ENCODE measurements at regions not wholly inside any gene's neighbourhood (a gene's known extent, or its start where the extent isn't known, plus 50 kb on each side); places are given as distances from the start of the nearest gene placed in this dataset.
"Not testable (repeated sequence)": the region's sequence is repeated elsewhere in the genome, so short reads cannot be mapped to it uniquely, and the experiment has no call there.

DNA sequence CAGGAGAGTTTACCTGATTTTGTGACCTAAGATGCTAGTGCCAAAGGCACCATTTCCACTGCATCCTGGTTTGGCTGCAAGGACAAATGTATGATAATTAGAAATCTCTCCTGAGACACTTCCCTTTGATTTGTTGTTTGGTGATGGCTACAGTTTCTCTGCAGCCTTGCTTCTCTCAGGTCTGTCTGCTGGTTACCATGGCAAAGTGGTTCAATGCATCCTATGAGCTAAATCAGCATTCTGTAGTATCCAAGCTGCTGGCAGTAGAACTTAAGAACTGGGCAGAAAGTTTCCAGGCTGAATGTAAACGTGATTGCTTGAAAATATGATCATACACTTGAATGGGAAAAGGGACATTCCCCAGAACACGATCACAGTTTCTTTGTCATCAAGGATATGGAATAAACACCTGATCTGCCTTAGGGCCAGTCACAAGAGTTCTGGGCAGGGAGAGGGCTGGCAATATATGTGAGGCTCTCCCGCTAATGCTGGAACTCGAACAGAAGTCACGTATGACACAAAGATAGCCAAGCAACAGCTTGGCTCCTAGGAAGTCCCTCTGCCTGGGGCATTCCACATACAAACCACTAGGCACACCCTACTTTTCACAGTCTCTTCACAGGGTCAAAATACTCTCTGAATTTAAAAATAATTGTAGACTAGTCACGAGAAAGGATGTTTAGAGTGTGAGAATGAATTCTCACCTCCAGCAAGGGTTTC lies 138.1 kb upstream of the GRAMD2B start:
- no peak overlapping the region for H3K4me3 ChIP-seq (ENCODE audit: control insufficient read depth, low read depth, low read length)
- DNase-seq (ENCODE audit: low read depth), result no peak
- TF ChIP-seq, protein P1, sequence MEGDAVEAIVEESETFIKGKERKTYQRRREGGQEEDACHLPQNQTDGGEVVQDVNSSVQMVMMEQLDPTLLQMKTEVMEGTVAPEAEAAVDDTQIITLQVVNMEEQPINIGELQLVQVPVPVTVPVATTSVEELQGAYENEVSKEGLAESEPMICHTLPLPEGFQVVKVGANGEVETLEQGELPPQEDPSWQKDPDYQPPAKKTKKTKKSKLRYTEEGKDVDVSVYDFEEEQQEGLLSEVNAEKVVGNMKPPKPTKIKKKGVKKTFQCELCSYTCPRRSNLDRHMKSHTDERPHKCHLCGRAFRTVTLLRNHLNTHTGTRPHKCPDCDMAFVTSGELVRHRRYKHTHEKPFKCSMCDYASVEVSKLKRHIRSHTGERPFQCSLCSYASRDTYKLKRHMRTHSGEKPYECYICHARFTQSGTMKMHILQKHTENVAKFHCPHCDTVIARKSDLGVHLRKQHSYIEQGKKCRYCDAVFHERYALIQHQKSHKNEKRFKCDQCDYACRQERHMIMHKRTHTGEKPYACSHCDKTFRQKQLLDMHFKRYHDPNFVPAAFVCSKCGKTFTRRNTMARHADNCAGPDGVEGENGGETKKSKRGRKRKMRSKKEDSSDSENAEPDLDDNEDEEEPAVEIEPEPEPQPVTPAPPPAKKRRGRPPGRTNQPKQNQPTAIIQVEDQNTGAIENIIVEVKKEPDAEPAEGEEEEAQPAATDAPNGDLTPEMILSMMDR (conservative IDR thresholded peaks at IDR 0.05; ENCODE audit: control insufficient read depth, insufficient read depth, low read depth, low read length), result no peak

DNA sequence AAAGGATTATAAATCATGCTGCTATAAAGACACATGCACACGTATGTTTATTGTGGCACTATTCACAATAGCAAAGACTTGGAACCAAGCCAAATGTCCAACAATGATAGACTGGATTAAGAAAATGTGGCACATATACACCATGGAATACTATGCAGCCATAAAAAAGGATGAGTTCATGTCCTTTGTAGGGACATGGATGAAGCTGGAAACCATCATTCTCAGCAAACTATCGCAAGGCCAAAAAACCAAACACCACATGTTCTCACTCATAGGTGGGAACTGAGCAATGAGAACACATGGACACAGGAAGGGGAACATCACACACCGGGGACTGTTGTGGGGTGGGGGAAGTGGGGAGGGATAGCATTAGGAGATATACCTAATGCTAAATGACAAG lies 127.1 kb upstream of the GRAMD2B start:
- DNase-seq (ENCODE audit: low read depth), result not testable (repeated sequence)

DNA sequence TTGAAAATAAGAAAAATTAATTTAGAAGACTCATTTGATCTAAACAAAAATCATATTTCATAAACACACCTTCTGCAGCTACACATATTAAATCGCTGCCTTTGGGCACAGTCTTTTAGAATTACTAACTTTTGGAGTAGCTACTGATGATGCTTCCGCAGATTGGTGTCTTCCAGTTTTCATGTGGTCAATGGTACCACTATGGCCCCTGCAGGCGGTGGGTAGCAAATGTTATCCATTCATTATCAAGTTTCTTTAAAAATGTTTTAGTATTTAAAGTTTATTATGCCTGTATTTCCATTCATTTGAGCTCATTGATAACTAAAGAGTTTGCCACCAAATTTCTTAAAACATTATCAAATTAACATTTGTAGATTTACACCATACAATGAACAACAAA lies 122.9 kb upstream of the GRAMD2B start:
- TF ChIP-seq, protein P1 (conservative IDR thresholded peaks at IDR 0.05; ENCODE audit: control insufficient read depth, insufficient read depth, low read depth, low read length), result peak; percentile 11
- no peak overlapping the region for H3K4me3 ChIP-seq (ENCODE audit: control insufficient read depth, low read depth, low read length)
- DNase-seq (ENCODE audit: low read depth), result peak; percentile 4

More for the DNA sequence above, 127.1 kb upstream of the GRAMD2B start:
- not testable (repeated sequence) for H3K4me3 ChIP-seq (ENCODE audit: control insufficient read depth, low read depth, low read length)

DNA sequence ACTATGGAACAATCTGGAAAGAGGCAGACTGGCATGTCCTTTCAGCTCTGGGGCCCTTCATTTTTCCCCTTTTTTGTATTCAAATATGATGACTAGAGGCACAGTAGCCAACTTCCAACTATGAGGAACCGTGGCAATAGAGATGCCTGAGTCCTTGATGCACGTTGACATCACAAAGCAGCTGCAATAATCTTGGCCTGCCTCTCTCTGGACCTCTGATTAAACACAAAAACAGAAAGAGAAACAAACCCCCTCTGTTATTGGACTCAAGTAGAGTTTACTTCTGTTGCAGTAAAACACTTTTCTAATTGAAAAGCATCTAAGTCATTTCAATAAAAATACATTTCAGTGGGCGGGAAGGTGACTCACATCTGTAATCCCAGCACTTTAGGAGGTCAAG lies 122.2 kb upstream of the GRAMD2B start:
- TF ChIP-seq, protein P1 (conservative IDR thresholded peaks at IDR 0.05; ENCODE audit: control insufficient read depth, insufficient read depth, low read depth, low read length), result no peak
- no peak overlapping the region for H3K4me3 ChIP-seq (ENCODE audit: control insufficient read depth, low read depth, low read length)

DNA sequence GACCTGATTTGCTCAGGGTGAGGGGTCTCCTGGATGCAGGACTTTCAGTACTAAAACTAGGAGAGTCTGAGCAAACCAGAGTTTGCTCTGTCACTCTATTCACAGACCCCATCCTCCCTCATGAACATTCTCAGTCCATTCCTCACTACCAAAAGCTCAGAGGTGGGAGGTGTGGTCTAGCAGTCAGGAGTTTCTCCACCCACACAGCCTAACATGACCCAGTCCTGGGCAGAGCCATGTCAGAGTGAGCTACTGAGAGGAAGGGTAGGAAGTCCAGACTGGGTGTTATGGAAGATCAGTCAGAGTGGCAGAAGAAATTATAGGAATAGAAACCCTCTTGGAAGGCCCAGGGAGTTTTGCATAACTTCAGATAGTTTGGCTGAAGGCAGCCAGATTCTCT lies 113.3 kb upstream of the GRAMD2B start:
- TF ChIP-seq, protein P1 (conservative IDR thresholded peaks at IDR 0.05; ENCODE audit: control insufficient read depth, insufficient read depth, low read depth, low read length), result no peak
- no peak overlapping the region for H3K4me3 ChIP-seq (ENCODE audit: control insufficient read depth, low read depth, low read length)
- DNase-seq (ENCODE audit: low read depth), result peak; percentile 6

More for the DNA sequence above, 122.2 kb upstream of the GRAMD2B start:
- DNase-seq (ENCODE audit: low read depth), result peak; percentile 22

DNA sequence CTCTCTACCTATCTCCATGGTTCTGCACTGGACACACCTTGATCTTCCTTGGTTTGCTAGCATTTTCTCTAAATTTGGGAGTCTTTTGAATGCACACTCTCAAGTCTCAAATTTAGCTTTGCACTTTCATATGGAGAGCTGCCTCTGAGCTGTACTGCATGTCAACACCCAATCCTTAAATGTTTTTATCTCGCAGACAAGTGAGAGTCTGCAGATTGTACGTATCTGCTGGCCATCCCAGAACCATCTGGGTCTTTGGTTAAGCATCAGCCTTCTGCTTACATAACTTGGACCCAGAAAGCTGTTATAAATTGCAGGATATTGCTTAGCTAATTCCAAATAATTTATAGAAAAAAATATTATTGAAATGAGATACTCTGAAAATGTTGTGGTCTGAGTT lies 111.4 kb upstream of the GRAMD2B start:
- TF ChIP-seq, protein P1 (conservative IDR thresholded peaks at IDR 0.05; ENCODE audit: control insufficient read depth, insufficient read depth, low read depth, low read length), result no peak
- no peak overlapping the region for H3K4me3 ChIP-seq (ENCODE audit: control insufficient read depth, low read depth, low read length)
- DNase-seq (ENCODE audit: low read depth), result no peak

DNA sequence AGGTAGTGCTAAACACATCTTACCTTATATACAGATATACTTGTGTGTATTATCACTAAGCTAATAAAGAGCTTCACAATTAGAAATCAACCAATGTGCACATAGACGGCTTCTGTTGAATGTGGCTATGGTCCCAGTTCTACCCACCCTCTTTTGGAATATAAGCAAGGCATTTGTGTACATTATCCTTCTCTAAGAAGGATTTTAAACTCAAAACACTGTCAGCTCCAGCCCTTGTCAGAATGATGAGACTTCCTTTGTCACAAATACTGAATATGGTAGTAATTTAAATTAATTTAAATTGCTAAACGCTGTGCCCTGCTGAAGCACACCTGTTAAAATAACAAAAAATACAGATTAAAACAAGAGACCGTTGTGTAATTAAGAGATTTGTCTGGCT lies 107.9 kb upstream of the GRAMD2B start:
- no peak for DNase-seq (ENCODE audit: low read depth)
- TF ChIP-seq, protein P1 (conservative IDR thresholded peaks at IDR 0.05; ENCODE audit: control insufficient read depth, insufficient read depth, low read depth, low read length), result no peak

More for the DNA sequence above, 107.9 kb upstream of the GRAMD2B start:
- H3K4me3 ChIP-seq (ENCODE audit: control insufficient read depth, low read depth, low read length), result no peak overlapping the region

Measured in fibroblast of mammary gland (primary cell).